RPMI8226 (cell line): ENCODE measurements at regions not wholly inside any gene's neighbourhood (a gene's known extent, or its start where the extent isn't known, plus 50 kb on each side); places are given as distances from the start of the nearest gene placed in this dataset.

Experiments used
- DNase-seq: peaks from one replicate; pipeline ENCODE4 v3.0.0-alpha.2; 2015

DNA sequence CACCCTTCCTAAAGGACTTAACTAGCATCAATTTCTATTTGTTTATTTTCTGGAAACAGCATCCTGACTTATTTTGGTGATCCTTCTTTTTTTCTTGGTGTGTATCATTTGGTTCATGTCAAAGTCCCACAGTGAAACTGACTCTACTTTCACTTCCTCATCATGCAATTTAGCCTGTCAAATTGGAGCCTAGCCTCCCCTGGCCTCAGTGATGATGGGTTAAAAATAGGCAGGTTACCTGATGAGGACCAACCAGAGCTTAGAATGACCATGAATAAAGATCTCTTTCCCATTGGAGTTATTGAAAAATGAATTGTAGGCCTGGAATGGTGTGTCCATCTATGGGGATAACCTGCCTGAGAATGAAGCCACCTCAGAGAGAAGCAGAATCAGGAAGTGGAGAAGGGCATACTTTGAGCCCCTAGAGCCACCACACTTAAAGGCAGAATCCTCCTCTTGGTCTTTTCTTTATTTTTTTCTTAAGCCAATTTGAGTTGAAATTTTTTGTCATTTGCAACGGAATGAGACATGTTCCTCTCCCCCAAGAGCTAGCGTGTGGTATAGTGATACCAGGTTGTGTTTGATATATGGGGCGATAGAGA, 105.6 kb downstream of the BTBD3 start:
- DNase-seq, result peak; percentile 64

DNA sequence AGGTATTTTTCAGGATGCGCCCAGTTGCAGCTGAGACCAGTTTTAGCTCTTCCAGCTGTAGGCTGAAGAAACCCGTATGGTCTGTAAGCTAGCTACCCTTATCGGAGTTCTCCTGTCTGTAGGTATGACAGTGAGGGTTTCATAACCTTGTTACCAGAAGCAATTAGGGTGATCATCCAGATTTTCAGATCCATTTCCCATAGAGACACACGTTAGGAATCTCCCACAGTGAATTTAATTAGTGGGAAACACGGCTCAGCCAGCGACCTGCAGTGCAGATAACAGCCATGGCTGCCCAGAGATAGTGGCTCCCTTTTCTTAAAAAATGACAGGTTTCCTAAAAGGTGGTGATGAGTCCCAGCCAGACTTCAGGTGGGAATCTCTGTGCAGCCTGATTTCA, 111.1 kb downstream of the BTBD3 start:
- no peak for DNase-seq

DNA sequence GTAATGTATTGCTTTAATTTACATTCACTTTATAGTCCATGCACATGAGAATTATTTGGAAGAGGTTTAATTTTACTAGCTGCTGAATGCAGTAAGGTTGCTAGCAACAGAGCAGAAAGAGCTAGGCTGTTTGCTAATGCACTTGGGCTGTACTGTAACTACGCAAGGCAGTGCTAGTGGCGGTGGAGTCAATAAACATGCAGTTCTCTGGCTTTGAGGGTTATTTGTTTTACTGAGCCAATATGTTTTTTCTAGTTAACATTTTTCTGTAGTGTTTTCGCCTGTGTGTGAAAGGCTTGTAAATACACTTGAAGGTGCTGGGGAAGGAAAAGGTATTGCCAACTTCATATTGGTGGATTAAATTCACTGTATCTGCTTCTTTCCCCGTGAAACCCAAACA, 112.8 kb downstream of the BTBD3 start:
- no peak for DNase-seq

GRCh38 chr20:12036142-12036541, 118.4 kb downstream of the BTBD3 start:
- DNase-seq, result no peak

DNA sequence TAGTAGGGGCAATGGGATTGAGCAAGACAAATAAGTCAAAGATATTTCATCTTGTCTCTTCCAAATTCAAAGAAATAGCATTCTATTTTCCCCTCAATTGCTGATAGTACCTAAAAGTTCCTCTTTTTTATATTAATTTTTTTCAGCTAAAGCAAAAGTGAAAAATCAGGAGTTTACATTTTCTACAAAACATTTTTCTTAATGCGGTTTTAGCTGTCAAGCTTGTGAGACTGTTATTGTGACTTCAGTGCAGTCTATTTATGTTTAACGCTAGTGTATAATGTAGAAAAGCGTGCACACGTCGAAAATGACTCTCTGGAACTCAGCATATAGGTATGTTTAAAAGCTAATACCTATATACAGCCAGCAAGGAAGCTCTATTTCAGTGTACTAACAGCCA, 119.8 kb downstream of the BTBD3 start:
- no peak for DNase-seq

GRCh38 chr20:12040261-12040660, 122.6 kb downstream of the BTBD3 start:
- DNase-seq, result no peak

- DNase-seq, result no peak
These were observed 127.3 kb downstream of the BTBD3 start for GRCh38 chr20:12044969-12045368.

- DNase-seq, result no peak
These were observed 130.2 kb downstream of the BTBD3 start for GRCh38 chr20:12047838-12048432.

DNA sequence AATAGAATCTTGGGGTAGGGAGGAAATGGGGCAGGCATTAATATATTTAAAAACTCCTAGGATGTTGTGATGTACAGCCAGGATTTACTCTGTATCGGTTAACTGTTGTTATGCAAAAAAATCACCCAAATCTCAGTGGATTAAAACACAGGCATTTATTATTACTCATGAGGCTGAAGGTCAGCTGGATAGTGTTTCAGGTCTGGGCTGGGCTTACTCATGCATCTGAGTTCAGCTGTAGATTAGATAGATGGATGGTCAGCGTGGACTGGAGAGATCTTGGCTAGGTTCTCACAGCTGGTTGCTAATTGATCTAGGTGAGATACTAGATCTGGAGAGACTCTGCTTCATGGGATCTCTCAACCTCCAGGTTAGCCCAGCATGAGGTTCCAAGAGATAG, 131.4 kb downstream of the BTBD3 start:
- DNase-seq, result no peak

GRCh38 chr20:12051206-12052163, 133.8 kb downstream of the BTBD3 start:
- no peak for DNase-seq

GRCh38 chr20:12053353-12053752, 135.7 kb downstream of the BTBD3 start:
- peak; percentile 14 for DNase-seq

- no peak for DNase-seq
These were observed 136.9 kb downstream of the BTBD3 start for GRCh38 chr20:12054556-12054955.

DNA sequence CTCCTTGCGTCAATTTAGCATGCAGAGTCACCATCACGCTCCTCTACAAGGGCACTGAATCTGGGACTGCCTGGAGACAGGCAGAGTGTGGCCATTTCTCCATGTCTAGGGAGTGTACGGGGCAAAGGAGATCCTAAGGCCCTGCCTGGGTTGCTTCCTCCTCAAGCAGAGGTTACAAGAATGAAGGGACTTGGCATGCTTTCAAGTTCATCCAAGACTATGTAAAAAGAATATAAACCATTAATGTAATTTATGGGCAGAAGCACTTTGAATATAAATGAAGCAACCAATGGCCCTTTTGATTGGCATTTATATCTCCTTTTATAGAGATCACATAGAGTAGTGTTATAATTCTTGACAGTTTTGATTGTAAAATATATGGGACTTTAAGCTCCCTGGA, 137.5 kb downstream of the BTBD3 start:
- DNase-seq, result no peak

- no peak for DNase-seq
These were observed 139.1 kb downstream of the BTBD3 start for GRCh38 chr20:12056839-12057238.

GRCh38 chr20:12057778-12058177, 140.1 kb downstream of the BTBD3 start:
- DNase-seq, result no peak

- no peak for DNase-seq
These were observed 140.5 kb downstream of the BTBD3 start for GRCh38 chr20:12058216-12058615.

DNA sequence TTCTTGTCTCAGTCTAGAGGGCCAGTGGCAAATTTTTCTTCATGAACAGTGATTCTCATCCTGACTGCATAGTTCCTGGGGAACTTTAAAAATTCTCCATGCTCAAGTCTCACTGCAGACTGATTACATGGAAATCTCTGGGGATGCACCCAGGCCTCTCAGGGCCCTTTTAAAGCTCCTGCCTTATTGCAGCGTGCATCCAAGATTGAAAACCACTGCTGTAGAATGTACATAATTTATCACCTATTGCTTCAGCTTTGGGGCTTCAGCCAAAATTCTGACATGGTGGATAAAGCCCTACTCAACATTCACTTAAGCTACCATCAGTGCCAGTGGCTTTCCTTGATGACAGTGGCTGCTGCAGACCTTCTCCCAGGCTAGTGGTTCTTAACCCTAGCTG, 143.8 kb downstream of the BTBD3 start:
- no peak for DNase-seq

GRCh38 chr20:12063106-12063684, 145.5 kb downstream of the BTBD3 start:
- DNase-seq, result no peak

DNA sequence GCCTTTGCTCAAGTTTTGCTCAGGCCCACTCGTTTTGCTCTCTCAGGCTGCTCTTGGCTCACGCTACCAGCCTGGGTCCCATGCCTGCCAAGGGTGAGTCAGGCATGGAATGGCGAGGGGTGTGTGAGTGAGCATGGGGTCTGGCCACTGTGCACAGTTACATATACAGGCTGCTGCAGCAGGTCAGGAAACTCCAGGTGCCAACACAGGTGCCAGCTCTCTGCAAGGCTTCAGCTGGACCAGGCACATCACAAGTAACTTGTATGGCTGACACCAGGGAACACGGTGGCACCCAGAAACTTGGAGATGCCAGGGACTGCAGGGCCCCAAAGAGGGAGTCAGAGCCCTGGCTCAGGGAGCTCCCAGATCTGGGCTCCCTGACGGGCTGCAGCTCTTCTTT, 146.8 kb downstream of the BTBD3 start:
- DNase-seq, result no peak

DNA sequence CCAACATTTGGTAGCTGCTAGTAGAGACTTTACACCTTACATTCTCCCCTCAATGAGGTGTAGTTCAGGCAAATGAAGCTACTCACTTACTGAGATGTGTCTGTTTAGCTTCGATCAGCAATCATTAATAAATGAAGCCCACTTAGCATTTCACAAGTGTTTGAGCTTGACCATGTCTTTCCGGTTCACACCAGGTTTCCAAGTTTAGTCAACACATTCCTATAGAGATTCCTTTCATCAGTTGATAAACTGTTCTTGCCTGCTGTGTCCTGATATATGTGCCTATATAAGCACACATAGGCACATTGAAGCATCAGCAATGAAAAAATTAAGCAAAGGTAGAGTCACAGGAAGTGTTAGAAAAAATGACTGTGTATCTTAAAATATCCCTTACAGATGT, 150.0 kb downstream of the BTBD3 start:
- DNase-seq, result no peak

GRCh38 chr20:12068121-12068520, 150.4 kb downstream of the BTBD3 start:
- no peak for DNase-seq

DNA sequence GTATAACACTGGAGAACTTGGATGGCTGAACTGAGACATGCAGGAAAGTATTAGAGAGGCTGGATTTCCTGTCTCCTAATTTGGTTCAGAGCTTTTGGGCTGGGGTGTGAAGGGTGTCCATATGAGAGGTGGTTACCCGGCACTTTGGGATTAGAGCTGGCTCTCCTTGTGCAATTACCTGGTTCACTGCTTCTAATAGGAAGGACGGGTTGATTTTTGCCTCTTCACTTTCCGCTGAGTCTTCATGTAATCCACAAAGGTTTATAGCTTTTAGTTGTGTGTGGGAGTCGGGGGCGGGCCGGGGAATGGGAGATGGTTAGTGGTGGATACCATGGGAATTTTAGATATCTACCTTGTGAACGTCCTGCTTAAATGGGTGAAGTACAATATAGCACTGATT, 151.5 kb downstream of the BTBD3 start:
- no peak for DNase-seq

DNA sequence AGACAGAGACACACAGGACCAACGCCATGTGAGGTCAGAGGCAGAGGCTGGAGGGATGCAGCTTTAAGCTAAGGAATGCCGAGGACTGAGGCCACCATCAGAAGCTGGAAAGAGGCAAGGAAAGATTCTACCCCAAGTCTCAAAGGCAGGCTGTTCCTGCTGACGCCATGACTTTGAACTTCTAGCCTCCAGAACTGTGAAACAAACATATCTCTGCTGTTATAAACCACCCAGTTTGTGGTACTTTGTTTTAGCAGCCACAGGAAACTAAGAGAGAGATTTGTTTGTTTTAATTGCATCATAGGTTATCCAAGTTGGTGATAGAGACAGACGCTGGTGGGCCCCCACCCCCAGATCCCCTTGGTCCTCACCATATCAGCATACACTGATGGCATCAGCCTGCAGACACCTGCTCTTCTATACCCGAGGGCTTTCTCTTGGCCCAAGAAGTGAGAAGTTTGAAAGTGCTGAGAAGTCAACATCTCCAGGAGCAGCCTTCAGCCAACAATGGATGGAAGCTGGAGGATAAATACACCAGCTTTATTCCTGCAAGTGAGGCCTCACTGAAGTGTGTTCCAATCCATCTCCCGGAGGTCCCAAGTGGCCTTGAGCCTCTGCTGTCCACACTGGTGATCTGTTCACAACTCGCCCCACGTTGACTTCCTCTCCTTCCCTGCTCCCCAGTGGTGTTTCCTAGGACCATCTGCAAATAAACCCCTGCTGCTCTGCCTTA, 154.7 kb downstream of the BTBD3 start:
- DNase-seq, result no peak
